Brain microvascular endothelial cell (primary cell): ENCODE measurements at regions not wholly inside any gene's neighbourhood (a gene's known extent, or its start where the extent isn't known, plus 50 kb on each side); places are given as distances from the start of the nearest gene placed in this dataset.

Experiments used
- DNase-seq: peaks from one replicate; pipeline ENCODE4 v3.0.0-alpha.2; 2020
- H3K27ac ChIP-seq: fragments of 250-450 bp; sonication (Bioruptor Pico); 2 replicates; pipeline ENCODE4 v1.5.1; 2020; ENCODE audit warnings: mild to moderate bottlenecking, moderate library complexity
- H3K27me3 ChIP-seq: fragments of 250-450 bp; sonication (Bioruptor Pico); replicated peaks from 2 replicates; pipeline ENCODE4 v1.5.1; 2020; ENCODE audit warnings: mild to moderate bottlenecking
- H3K36me3 ChIP-seq: fragments of 250-450 bp; sonication (Bioruptor Pico); replicated peaks from 2 replicates; pipeline ENCODE4 v1.5.1; 2020; ENCODE audit warnings: mild to moderate bottlenecking
- H3K4me3 ChIP-seq: 2 replicates; pipeline ENCODE4 v1.5.1; 2011; ENCODE audit warnings: low read depth, mild to moderate bottlenecking, control low read depth, low read length, moderate library complexity
- in situ Hi-C: cut with HindIII; loops from 2 replicates; pipeline ENCODE4 v1.10.0; 2017; ENCODE audit warnings: low sequenced_read_pairs, low pct_ligation_motif_present
- TF ChIP-seq, protein P1 (sequence below): IDR thresholded peaks from 2 replicates; pipeline ENCODE4 v1.5.1; 2011; ENCODE audit warnings: low read depth, mild to moderate bottlenecking, moderate library complexity, low read length, control low read depth, inconsistent platforms; ENCODE audit errors: missing control alignments

GRCh38 chrX:39953879-39954278, 143.9 kb downstream of the BCOR start:
- Histone ChIP-seq H3K27me3 (no peaks in the 10 kb centered on the region), H3K4me3 (no peak overlapping the region), H3K36me3 (no peaks in the 10 kb centered on the region), H3K27ac (no peak overlapping the region)
- in situ Hi-C loops = no loop called here
- TF ChIP-seq, protein P1, sequence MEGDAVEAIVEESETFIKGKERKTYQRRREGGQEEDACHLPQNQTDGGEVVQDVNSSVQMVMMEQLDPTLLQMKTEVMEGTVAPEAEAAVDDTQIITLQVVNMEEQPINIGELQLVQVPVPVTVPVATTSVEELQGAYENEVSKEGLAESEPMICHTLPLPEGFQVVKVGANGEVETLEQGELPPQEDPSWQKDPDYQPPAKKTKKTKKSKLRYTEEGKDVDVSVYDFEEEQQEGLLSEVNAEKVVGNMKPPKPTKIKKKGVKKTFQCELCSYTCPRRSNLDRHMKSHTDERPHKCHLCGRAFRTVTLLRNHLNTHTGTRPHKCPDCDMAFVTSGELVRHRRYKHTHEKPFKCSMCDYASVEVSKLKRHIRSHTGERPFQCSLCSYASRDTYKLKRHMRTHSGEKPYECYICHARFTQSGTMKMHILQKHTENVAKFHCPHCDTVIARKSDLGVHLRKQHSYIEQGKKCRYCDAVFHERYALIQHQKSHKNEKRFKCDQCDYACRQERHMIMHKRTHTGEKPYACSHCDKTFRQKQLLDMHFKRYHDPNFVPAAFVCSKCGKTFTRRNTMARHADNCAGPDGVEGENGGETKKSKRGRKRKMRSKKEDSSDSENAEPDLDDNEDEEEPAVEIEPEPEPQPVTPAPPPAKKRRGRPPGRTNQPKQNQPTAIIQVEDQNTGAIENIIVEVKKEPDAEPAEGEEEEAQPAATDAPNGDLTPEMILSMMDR = no peak
- DNase-seq = peak; percentile 77

DNA sequence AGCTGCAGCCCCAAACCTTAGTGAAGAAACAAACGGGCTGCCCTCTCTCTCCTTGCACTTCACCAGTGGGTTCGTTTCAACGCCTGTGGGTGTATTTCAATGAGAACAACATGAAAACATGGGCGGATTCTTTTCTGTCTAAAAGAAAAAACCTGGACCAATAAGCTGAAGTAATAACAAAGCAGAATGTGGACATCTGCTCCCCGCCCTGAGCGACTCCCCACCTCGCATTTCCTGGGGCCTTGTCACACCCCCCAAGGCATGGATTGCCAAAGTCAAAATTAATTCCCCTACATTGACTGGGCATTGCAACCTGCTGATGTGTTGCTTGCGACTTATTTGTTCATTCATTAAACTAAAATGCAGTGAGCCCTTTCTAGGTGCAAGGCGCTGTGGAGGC, 142.9 kb downstream of the BCOR start:
- no peaks in the 10 kb centered on the region for H3K27me3 ChIP-seq
- H3K36me3 ChIP-seq = no peaks in the 10 kb centered on the region
- H3K27ac ChIP-seq = no peak overlapping the region
- in situ Hi-C loops = no loop called here
- no peak overlapping the region for H3K4me3 ChIP-seq
- TF ChIP-seq, protein P1 = no peak
- no peak for DNase-seq

DNA sequence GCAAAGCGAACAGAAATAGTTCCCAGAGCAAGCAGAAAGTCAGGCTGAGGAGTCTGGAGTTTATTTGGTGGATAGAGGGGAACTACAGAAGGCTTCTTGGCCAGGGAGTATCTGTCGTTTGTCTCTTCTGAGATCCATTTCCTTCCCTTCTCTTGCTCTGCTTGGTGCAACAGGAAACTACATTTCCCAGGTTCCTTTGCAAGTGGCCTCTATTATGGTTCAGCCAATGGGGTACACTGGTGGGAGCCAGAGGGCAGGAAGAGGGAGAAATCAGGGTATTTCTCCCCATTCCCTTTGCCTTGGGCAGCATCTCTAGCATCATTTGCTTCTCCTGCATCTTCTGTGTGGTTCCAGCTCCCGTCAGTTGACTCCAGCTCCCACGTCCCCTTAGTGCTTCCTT, 142.1 kb downstream of the BCOR start:
- Histone ChIP-seq H3K27ac (no peak overlapping the region), H3K27me3 (no peaks in the 10 kb centered on the region), H3K36me3 (no peaks in the 10 kb centered on the region), H3K4me3 (no peak overlapping the region)
- in situ Hi-C loops = no loop called here
- TF ChIP-seq, protein P1 = no peak
- no peak for DNase-seq

DNA sequence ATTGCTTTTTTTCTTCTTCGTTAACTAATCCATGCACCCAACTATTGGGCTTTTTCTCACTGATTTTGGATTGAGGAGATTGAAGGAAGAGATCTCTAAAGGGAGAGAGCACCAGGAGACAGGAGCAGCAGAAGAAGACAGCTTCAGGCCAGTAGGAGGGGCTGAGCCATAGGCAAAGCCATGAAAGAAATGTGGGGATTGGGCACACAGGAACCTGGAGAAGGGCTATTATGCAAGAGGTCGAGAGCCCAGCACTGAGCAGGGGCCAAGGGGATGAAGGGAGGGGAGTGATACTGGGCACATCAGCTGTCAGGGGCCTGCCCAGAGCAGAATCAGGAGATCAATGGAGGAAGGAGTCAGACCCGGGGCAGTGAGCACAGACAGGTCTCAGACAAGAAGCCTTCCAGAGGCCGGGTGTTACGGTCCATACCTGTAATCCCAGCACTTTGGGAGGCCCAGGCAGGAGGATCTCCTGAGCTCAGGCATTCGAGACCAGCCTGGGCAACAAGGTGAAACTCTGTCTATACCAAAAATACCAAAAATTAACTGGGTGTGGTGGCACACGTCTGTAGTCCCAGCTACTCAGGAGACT, 140.9 kb downstream of the BCOR start:
- in situ Hi-C loops = no loop called here
- no peaks in the 10 kb centered on the region for H3K36me3 ChIP-seq
- H3K4me3 ChIP-seq = no peak overlapping the region
- TF ChIP-seq, protein P1 = no peak
- DNase-seq = no peak
- H3K27me3 ChIP-seq = no peaks in the 10 kb centered on the region
- H3K27ac ChIP-seq = no peak overlapping the region

DNA sequence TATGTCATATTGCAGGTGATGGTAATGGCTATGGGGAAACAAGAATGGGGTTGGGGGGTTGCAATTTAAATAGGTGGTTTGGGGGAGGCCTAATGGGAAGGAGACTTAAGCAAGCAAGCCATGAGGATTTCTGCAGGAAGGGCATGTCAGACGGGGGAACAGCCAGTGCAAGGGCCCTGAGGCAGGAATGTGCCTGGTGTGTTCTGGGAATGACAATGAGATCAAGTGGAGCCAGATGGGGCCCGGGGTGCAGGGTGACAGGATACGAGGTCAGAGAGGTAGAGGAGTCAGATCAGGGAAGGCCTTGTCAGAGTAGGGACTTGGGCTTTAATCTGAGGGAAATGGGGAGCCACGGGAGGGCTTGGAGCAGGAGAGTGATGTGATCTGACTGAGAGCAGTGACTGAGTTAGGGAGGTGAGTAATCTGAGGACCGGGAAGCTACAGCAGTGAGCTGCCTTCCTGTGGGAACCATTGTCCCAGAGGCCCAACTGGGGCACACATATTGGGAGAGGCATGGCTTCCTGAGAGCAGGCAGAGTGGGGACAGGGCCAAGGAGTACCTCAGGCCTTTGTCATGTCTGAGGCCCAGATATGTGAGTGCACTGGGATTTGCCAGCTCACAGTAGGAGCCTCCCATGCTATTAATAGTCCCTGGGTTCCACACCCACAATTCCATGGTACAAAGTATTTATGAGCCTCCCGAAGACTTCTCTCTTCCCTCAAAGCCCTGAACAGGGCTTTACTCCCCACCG, 139.8 kb downstream of the BCOR start:
- H3K27me3 ChIP-seq = no peaks in the 10 kb centered on the region
- TF ChIP-seq, protein P1 = no peak
- DNase-seq = peak; percentile 12
- H3K4me3 ChIP-seq = no peak overlapping the region
- in situ Hi-C loops = no loop called here
- no peak overlapping the region for H3K27ac ChIP-seq
- no peaks in the 10 kb centered on the region for H3K36me3 ChIP-seq
